ENCODE measurements at regions not wholly inside any gene's neighbourhood (a gene's known extent, or its start where the extent isn't known, plus 50 kb on each side); places are given as distances from the start of the nearest gene placed in this dataset.

DNA sequence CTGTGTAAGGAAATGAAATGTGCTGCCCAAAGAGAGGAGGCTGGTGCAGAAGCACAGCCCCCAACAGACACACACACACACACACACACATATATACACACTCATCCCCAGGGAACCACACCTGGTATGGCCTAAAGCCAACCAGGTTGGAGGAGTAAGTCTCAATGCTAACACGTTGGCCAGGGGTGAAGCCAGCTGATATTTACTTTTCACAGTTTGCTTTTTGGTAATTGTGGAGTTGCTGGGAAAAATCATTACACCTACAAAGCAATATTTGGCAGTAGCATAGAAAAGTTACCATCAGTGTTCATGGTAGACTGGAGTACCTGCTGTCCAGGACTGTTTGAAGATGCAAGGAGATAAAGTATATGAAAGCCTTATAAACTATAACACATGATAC lies 50.3 kb upstream of the NAA20 start:
- no peak for TF ChIP-seq CTCF (conservative IDR thresholded peaks at IDR 0.05; ENCODE audit: low read length)
- TF ChIP-seq EZH2phosphoT487 (IDR thresholded peaks at IDR 0.05; ENCODE audit: borderline replicate concordance, low read depth, low read length): no peak
